ENCODE measurements at regions not wholly inside any gene's neighbourhood (a gene's known extent, or its start where the extent isn't known, plus 50 kb on each side); places are given as distances from the start of the nearest gene placed in this dataset.

DNA sequence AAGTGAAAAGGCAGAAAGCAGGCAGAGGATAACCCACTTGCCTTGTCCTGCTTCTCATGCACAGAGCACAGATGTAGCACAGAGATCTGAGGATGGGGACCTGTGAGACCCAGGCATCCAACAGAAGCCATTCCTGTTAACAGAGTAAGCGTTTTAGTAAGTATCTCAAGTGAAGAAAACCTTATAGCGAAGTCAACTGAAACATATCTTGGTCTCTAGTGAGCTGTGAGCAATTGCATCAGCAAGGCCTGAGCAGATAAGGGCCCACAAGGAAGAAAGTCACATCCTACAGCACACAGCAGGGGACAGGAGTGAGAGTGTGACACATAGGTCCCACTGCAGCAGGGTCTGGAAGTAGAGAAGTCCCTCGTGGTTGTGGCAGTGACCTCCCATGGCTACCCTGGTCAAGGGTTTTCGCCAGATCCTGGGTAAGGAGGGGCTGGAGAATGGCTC is 248.7 kb upstream of the TNP1 start:
- TF ChIP-seq, protein P1, sequence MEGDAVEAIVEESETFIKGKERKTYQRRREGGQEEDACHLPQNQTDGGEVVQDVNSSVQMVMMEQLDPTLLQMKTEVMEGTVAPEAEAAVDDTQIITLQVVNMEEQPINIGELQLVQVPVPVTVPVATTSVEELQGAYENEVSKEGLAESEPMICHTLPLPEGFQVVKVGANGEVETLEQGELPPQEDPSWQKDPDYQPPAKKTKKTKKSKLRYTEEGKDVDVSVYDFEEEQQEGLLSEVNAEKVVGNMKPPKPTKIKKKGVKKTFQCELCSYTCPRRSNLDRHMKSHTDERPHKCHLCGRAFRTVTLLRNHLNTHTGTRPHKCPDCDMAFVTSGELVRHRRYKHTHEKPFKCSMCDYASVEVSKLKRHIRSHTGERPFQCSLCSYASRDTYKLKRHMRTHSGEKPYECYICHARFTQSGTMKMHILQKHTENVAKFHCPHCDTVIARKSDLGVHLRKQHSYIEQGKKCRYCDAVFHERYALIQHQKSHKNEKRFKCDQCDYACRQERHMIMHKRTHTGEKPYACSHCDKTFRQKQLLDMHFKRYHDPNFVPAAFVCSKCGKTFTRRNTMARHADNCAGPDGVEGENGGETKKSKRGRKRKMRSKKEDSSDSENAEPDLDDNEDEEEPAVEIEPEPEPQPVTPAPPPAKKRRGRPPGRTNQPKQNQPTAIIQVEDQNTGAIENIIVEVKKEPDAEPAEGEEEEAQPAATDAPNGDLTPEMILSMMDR (IDR thresholded peaks at IDR 0.05): no peak
- no peak for TF ChIP-seq ZFX (IDR thresholded peaks at IDR 0.05; ENCODE audit: borderline replicate concordance)
